Esophagus squamous epithelium (tissue), 4 donors: ENCODE measurements at regions not wholly inside any gene's neighbourhood (a gene's known extent, or its start where the extent isn't known, plus 50 kb on each side); places are given as distances from the start of the nearest gene placed in this dataset.

Experiments
- POLR2A ChIP-seq, 4 donors: fragments of 450-650 bp; IDR thresholded peaks; one replicate each; pipeline ENCODE4 v1.6.1; 2017; ENCODE audit warnings: antibody characterized with exemption in 4 of 4, mild to moderate bottlenecking in 4 of 4, moderate library complexity in 3 of 4
- TF ChIP-seq, protein P1 (sequence below), 6 experiments: fragments of 450-650 bp in 4 of 6; fragments of 200-600 bp in 2 of 6; sonication (generic) in 2 of 6; IDR thresholded peaks; one replicate each; pipeline ENCODE4 v1.5.1; 2016 to 2019; ENCODE audit warnings: antibody characterized with exemption in 6 of 6, mild to moderate bottlenecking in 4 of 6, moderate library complexity in 4 of 6

DNA sequence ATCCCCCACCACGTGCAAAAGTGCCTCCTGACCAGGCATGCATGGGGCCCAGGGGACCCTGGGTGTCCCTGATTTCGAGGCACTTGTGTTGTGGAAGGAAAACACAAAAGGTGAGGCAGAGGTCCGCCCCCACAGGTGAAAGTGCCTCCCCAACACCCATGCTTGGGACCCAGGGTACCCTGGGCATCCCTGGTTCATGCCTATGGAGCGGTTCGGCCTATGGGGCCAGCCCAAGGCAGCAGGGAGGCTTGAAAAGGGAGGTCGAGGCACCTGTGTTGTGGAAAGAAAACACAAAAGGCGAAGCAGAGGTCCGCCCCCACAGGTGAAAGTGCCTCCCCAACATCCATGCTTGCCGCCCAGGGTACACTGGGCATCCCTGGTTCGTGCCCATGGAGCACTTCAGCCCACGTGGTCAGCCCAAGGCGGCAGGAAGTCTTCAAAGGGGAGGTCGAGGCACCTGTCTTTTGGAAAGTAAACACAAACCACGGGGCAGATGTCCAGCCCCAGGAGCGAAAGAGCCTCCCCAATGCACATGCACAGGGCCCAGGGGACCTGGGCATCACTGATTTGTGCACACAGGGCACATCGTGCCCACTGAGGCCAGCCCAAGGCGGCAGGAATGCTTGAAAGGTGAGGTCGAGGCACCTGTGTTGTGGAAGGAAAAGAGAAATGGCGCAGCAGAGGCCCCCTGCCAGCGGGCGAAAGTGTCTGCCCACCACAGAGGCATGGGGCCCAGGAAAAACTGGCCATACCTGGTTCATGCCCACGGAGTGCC is 375.5 kb downstream of the ALG10 start:
- no peak for TF ChIP-seq POLR2A (IDR thresholded peaks at IDR 0.05)
- TF ChIP-seq, protein P1, sequence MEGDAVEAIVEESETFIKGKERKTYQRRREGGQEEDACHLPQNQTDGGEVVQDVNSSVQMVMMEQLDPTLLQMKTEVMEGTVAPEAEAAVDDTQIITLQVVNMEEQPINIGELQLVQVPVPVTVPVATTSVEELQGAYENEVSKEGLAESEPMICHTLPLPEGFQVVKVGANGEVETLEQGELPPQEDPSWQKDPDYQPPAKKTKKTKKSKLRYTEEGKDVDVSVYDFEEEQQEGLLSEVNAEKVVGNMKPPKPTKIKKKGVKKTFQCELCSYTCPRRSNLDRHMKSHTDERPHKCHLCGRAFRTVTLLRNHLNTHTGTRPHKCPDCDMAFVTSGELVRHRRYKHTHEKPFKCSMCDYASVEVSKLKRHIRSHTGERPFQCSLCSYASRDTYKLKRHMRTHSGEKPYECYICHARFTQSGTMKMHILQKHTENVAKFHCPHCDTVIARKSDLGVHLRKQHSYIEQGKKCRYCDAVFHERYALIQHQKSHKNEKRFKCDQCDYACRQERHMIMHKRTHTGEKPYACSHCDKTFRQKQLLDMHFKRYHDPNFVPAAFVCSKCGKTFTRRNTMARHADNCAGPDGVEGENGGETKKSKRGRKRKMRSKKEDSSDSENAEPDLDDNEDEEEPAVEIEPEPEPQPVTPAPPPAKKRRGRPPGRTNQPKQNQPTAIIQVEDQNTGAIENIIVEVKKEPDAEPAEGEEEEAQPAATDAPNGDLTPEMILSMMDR (IDR thresholded peaks at IDR 0.05): no peak
